ENCODE measurements at regions not wholly inside any gene's neighbourhood (a gene's known extent, or its start where the extent isn't known, plus 50 kb on each side); places are given as distances from the start of the nearest gene placed in this dataset.

- Mint-ChIP-seq H3K27me3 (ENCODE audit: low read depth) (no peaks in the 10 kb centered on the region), H3K4me3 (no peak overlapping the region), H3K4me1 (ENCODE audit: low read depth) (no peaks in the 10 kb centered on the region), H3K9me3 (peaks cover 7% of the 10 kb centered on the region), H3K27ac (no peak overlapping the region), H3K36me3 (ENCODE audit: low read depth) (no peaks in the 10 kb centered on the region)
These were observed 1891.5 kb upstream of the SEL1L start for GRCh38 chr14:83425138-83425537.

GRCh38 chr14:83425706-83426105 lies 1892.1 kb upstream of the SEL1L start:
- Mint-ChIP-seq H3K27me3 (ENCODE audit: low read depth) (no peaks in the 10 kb centered on the region), H3K4me1 (ENCODE audit: low read depth) (no peaks in the 10 kb centered on the region), H3K4me3 (no peak overlapping the region), H3K9me3 (peaks cover 7% of the 10 kb centered on the region), H3K36me3 (ENCODE audit: low read depth) (no peaks in the 10 kb centered on the region), H3K27ac (no peak overlapping the region)

- Mint-ChIP-seq H3K9me3 (peaks cover 12% of the 10 kb centered on the region), H3K4me3 (no peak overlapping the region), H3K36me3 (ENCODE audit: low read depth) (peaks cover 1% of the 10 kb centered on the region), H3K27ac (no peak overlapping the region), H3K27me3 (ENCODE audit: low read depth) (no peaks in the 10 kb centered on the region), H3K4me1 (ENCODE audit: low read depth) (no peaks in the 10 kb centered on the region)
These were observed 1900.0 kb upstream of the SEL1L start for GRCh38 chr14:83433618-83434017.

- Mint-ChIP-seq H3K4me3 (no peak overlapping the region), H3K9me3 (peaks cover 10% of the 10 kb centered on the region), H3K27me3 (ENCODE audit: low read depth) (no peaks in the 10 kb centered on the region), H3K4me1 (ENCODE audit: low read depth) (no peaks in the 10 kb centered on the region), H3K27ac (no peak overlapping the region), H3K36me3 (ENCODE audit: low read depth) (no peaks in the 10 kb centered on the region)
These were observed 1908.1 kb upstream of the SEL1L start for GRCh38 chr14:83441801-83442200.

DNA sequence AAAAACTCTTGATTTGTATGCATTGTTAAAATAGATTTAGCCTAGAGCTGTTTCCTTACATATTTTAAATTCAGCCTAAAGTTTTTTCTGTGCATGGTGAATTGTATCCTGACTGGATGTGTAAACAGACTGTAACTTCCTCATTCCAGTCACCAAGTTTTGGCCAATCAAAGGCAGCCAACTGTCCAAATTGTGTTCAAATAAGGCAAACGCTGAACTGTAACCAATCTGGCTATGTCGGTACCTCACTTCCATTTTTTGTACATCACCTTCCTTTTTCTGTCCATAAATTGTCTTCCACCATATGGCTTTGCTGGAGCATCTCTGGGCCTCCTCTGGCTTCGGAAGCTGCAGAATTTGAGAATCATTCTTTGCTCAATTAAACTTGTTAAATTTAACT lies 1921.9 kb upstream of the SEL1L start:
- Mint-ChIP-seq H3K4me1 (ENCODE audit: low read depth) (no peaks in the 10 kb centered on the region), H3K9me3 (peaks cover 32% of the 10 kb centered on the region), H3K36me3 (ENCODE audit: low read depth) (no peaks in the 10 kb centered on the region), H3K4me3 (no peak overlapping the region), H3K27ac (no peak overlapping the region), H3K27me3 (ENCODE audit: low read depth) (no peaks in the 10 kb centered on the region)

- Mint-ChIP-seq H3K4me1 (ENCODE audit: low read depth) (no peaks in the 10 kb centered on the region), H3K4me3 (no peak overlapping the region), H3K36me3 (ENCODE audit: low read depth) (no peaks in the 10 kb centered on the region), H3K27me3 (ENCODE audit: low read depth) (no peaks in the 10 kb centered on the region), H3K9me3 (peaks cover 12% of the 10 kb centered on the region), H3K27ac (no peak overlapping the region)
These were observed 1927.9 kb upstream of the SEL1L start for GRCh38 chr14:83461521-83461920.

DNA sequence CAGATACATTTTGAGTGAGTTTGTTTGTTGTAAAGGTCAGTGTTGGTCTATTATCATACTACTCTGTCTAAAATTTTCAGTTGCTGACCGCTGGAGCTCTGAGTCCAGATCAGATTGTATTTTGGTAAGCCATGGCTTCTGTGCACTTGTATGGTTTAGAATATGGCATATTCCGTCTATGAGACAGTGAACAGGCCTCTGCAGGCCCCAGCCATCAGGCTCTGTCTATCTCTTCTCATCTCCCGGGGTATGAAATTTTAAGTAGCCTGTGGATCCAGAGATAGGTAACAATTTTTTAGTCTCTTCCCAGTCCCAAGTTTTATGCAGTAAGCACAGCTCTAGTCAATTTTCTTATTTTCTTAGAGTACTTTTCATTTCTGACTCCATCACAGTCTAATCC lies 1929.1 kb upstream of the SEL1L start:
- H3K4me1 Mint-ChIP-seq (ENCODE audit: low read depth), result no peaks in the 10 kb centered on the region
- no peak overlapping the region for H3K27ac Mint-ChIP-seq
- peaks cover 12% of the 10 kb centered on the region for H3K9me3 Mint-ChIP-seq
- H3K27me3 Mint-ChIP-seq (ENCODE audit: low read depth), result no peaks in the 10 kb centered on the region
- H3K36me3 Mint-ChIP-seq (ENCODE audit: low read depth), result no peaks in the 10 kb centered on the region
- no peak overlapping the region for H3K4me3 Mint-ChIP-seq

DNA sequence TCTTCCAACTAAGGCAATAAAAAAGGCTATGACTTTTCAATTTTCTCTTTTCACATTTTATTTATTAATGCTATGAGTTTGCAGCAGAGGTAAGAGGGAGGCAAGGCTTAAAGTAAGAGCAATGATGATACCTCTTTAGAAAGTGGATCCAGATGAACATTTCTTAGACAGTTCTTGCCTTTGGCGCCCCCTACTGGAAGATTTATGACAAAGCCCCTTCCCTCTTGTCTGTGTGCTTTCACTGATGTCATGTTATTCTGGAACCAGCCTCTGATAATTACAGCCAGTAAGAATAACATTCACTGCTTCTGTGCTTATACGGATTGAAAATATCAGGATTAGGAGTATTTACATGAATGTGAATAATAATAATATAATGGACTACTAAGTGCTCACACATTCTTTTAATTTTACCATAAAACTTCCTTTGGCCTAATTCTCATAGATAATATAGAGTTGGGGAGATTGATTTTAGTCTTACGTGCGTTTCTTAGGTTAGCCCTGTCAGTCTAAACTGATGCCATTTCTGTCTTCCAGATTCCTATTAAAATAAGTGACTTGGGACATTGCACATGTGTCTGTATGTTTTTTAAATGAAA lies 1929.9 kb upstream of the SEL1L start:
- H3K27me3 Mint-ChIP-seq (ENCODE audit: low read depth), result no peaks in the 10 kb centered on the region
- no peaks in the 10 kb centered on the region for H3K36me3 Mint-ChIP-seq (ENCODE audit: low read depth)
- peaks cover 5% of the 10 kb centered on the region for H3K9me3 Mint-ChIP-seq
- no peaks in the 10 kb centered on the region for H3K4me1 Mint-ChIP-seq (ENCODE audit: low read depth)
- H3K27ac Mint-ChIP-seq, result no peak overlapping the region
- H3K4me3 Mint-ChIP-seq, result no peak overlapping the region

- Mint-ChIP-seq H3K36me3 (ENCODE audit: low read depth) (no peaks in the 10 kb centered on the region), H3K27me3 (ENCODE audit: low read depth) (no peaks in the 10 kb centered on the region), H3K4me3 (no peak overlapping the region), H3K4me1 (ENCODE audit: low read depth) (no peaks in the 10 kb centered on the region), H3K27ac (no peak overlapping the region), H3K9me3 (peaks cover 7% of the 10 kb centered on the region)
These were observed 1934.2 kb upstream of the SEL1L start for GRCh38 chr14:83467811-83468210.

DNA sequence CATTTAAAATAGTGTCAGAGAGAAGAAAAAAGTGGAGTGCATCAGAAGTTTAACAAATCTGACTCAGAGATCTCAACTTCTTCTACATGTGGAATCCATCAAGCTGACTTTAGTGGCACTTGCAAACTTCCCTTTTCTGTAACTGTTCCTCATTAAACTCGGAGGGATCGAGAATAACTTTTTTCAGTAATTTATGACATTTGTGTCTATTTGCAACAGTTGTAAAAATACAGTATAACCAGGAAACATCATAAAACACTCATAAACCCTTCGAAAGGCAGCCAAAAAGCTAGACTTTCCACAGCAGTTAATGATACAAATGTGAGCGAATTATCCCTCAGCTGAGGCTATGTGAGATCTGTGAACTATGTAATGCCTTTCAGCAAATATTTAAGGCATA lies 1936.8 kb upstream of the SEL1L start:
- peaks cover 6% of the 10 kb centered on the region for H3K9me3 Mint-ChIP-seq
- H3K36me3 Mint-ChIP-seq (ENCODE audit: low read depth), result no peaks in the 10 kb centered on the region
- no peak overlapping the region for H3K4me3 Mint-ChIP-seq
- H3K27ac Mint-ChIP-seq, result no peak overlapping the region
- no peaks in the 10 kb centered on the region for H3K27me3 Mint-ChIP-seq (ENCODE audit: low read depth)
- H3K4me1 Mint-ChIP-seq (ENCODE audit: low read depth), result no peaks in the 10 kb centered on the region

DNA sequence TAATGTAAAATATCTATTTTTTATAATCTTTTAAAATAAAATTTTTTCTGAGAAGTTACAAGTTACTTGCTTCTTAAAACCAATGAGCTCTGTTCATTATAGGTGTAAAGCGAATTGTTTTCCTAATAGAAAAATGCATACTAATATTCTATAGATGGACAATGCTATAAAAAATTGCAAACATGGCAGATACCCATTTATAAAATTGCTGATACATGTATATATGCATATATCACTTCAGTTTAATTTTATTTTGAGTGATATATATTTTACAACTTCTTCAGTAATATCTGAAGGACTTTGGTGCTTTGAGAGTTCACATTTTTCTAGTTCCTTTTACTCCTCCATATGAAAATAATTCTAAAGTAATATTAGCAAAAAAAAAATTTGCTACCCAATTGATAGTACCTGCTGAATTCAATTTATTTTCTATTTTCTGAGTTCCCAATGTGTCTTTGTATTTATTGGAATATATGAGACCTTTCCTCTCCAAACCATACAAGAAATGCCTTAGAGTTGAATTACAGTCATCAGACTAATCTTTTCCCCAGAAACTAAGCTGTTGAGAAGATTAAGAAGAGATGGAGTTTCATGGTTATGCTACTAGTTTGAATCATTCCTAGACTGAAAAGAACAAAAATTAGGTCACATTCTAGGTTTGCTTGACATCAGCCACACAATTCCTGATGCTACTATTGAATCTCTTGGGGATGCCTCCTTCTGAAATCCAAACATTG lies 1937.5 kb upstream of the SEL1L start:
- Mint-ChIP-seq H3K9me3 (peaks cover 6% of the 10 kb centered on the region), H3K36me3 (ENCODE audit: low read depth) (no peaks in the 10 kb centered on the region), H3K27me3 (ENCODE audit: low read depth) (no peaks in the 10 kb centered on the region), H3K4me1 (ENCODE audit: low read depth) (no peaks in the 10 kb centered on the region), H3K4me3 (no peak overlapping the region), H3K27ac (no peak overlapping the region)

DNA sequence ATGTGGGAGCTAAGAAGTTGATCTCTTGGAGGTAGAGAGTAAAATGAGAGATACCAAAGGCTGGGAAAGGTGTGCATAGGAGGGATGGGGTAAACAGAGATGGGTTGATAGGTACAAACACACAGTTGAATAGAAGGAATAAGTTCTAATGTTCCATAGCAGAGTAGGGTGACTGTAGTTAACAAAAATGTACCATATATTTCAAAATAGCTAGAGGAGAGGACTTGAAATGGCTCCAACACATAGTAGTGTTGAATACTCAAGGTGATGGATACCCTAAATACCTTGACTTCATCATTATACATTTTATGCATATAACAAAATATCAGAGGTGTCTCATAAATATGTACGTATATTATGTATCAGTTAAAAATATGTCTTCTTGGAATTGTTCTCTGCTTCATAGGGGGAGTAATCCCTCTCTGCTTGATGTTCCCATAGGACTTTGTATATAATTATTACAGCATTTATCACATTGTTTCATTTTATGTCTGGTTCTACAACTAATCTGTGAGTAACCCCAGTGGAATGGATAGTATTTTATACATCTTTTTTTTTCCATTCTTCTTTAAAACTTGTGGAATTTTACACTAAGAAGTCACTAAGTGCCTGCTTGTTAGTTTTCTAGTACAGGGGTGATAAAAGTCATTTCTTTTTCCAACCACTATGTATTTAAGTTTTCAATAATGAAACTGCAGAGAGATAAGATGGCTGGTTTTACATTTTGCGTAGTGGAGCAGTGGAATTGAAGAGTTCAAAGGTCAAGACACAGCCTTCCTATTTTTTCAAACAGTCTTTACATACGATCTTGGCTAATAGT lies 1940.0 kb upstream of the SEL1L start:
- no peaks in the 10 kb centered on the region for H3K4me1 Mint-ChIP-seq (ENCODE audit: low read depth)
- no peaks in the 10 kb centered on the region for H3K27me3 Mint-ChIP-seq (ENCODE audit: low read depth)
- H3K9me3 Mint-ChIP-seq, result peaks cover 6% of the 10 kb centered on the region
- no peaks in the 10 kb centered on the region for H3K36me3 Mint-ChIP-seq (ENCODE audit: low read depth)
- H3K27ac Mint-ChIP-seq, result no peak overlapping the region
- no peak overlapping the region for H3K4me3 Mint-ChIP-seq

- no peaks in the 10 kb centered on the region for H3K36me3 Mint-ChIP-seq (ENCODE audit: low read depth)
- no peaks in the 10 kb centered on the region for H3K4me1 Mint-ChIP-seq (ENCODE audit: low read depth)
- peaks cover 3% of the 10 kb centered on the region for H3K9me3 Mint-ChIP-seq
- no peak overlapping the region for H3K27ac Mint-ChIP-seq
- H3K4me3 Mint-ChIP-seq, result no peak overlapping the region
- no peaks in the 10 kb centered on the region for H3K27me3 Mint-ChIP-seq (ENCODE audit: low read depth)
These were observed 1945.1 kb upstream of the SEL1L start for GRCh38 chr14:83478741-83479140.

DNA sequence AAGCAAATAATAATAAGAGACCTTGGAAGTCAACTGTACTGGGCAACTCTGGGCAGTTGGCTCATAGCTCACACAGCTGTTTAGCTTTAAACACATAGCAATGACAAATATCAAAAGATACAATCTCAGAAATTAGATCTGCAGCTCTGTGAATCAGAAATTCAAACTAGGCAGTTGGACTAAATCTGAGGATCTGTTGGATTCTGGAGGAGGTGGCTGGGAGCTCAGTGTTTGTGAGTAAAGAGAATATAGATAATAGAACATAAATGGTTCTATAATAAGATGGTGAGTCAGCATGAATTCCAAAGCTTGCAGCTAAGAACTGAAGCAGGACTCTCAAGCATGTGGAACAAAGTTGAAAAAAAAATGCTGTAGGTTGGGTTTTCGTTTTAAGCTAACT lies 1949.4 kb upstream of the SEL1L start:
- H3K36me3 Mint-ChIP-seq (ENCODE audit: low read depth), result no peaks in the 10 kb centered on the region
- peaks cover 8% of the 10 kb centered on the region for H3K9me3 Mint-ChIP-seq
- no peaks in the 10 kb centered on the region for H3K4me1 Mint-ChIP-seq (ENCODE audit: low read depth)
- no peak overlapping the region for H3K4me3 Mint-ChIP-seq
- H3K27ac Mint-ChIP-seq, result no peak overlapping the region
- no peaks in the 10 kb centered on the region for H3K27me3 Mint-ChIP-seq (ENCODE audit: low read depth)

DNA sequence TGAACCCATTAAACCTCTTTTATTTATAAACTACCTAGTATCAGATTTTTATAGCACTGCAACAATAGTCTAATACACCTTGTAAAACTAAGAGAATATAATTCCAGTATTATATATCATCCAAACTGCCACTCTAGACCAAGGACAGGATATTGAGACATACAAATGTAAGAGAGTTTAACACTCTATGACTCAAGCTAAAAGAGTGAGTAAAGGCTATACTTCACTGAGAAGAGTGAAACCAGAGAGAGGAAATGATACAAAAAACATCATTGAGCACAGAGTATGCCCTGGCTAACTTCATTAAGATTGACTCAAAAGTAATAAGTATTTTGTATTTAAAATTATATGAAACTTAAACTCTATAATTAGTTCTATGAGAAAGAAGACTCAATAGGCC lies 1951.9 kb upstream of the SEL1L start:
- no peaks in the 10 kb centered on the region for H3K27me3 Mint-ChIP-seq (ENCODE audit: low read depth)
- H3K27ac Mint-ChIP-seq, result no peak overlapping the region
- peaks cover 8% of the 10 kb centered on the region for H3K9me3 Mint-ChIP-seq
- no peaks in the 10 kb centered on the region for H3K36me3 Mint-ChIP-seq (ENCODE audit: low read depth)
- H3K4me1 Mint-ChIP-seq (ENCODE audit: low read depth), result no peaks in the 10 kb centered on the region
- no peak overlapping the region for H3K4me3 Mint-ChIP-seq
